Cardiac septum (tissue), 1 donor: ENCODE measurements at regions not wholly inside any gene's neighbourhood (a gene's known extent, or its start where the extent isn't known, plus 50 kb on each side); places are given as distances from the start of the nearest gene placed in this dataset.

Experiments
- DNase-seq: peaks from one replicate; pipeline ENCODE4 v3.0.0-alpha.2; 2020; ENCODE audit warnings: low spot score
- intact Hi-C: fragments of 100-400 bp; cut with DNase I; formaldehyde crosslinking; loops from one replicate; pipeline ENCODE4 v1.14.0; 2022
- donor health status: DM: no; HTN: no; CAD: no.

GRCh38 chr1:204736836-204737235 lies 51.3 kb upstream of the LRRN2 start:
- intact Hi-C loops = no loop called here
- DNase-seq = no peak

GRCh38 chr1:204738506-204738905 lies 53.0 kb upstream of the LRRN2 start:
- no peak for DNase-seq
- intact Hi-C loops = no loop called here

- intact Hi-C loops = no loop called here
- no peak for DNase-seq
Measured at GRCh38 chr1:204740354-204740753, 54.8 kb upstream of the LRRN2 start.

- intact Hi-C loops = no loop called here
- DNase-seq = no peak
Measured at GRCh38 chr1:204741440-204741839, 55.9 kb upstream of the LRRN2 start.

- intact Hi-C loops = no loop called here
- DNase-seq = no peak
Measured at GRCh38 chr1:204742676-204743251, 57.2 kb upstream of the LRRN2 start.

- intact Hi-C loops = no loop called here
- no peak for DNase-seq
Measured at GRCh38 chr1:204744107-204744779, 58.7 kb upstream of the LRRN2 start.

GRCh38 chr1:204746838-204747442 lies 61.4 kb upstream of the LRRN2 start:
- intact Hi-C loops = no loop called here
- DNase-seq = no peak

- DNase-seq = no peak
- intact Hi-C loops = no loop called here
Measured at GRCh38 chr1:204751480-204751879, 65.9 kb upstream of the LRRN2 start.

GRCh38 chr1:204751883-204752687 lies 66.5 kb upstream of the LRRN2 start:
- intact Hi-C loops = no loop called here
- no peak for DNase-seq

GRCh38 chr1:204752688-204753040 lies 67.1 kb upstream of the LRRN2 start:
- intact Hi-C loops = no loop called here
- DNase-seq = no peak

- no peak for DNase-seq
- intact Hi-C loops = no loop called here
Measured at GRCh38 chr1:204754821-204755220, 69.3 kb upstream of the LRRN2 start.

- intact Hi-C loops = no loop called here
- no peak for DNase-seq
Measured at GRCh38 chr1:204756349-204756748, 70.8 kb upstream of the LRRN2 start.

- intact Hi-C loops = no loop called here
- no peak for DNase-seq
Measured at GRCh38 chr1:204756811-204757210, 71.3 kb upstream of the LRRN2 start.

- DNase-seq = no peak
- intact Hi-C loops = no loop called here
Measured at GRCh38 chr1:204758601-204759000, 73.1 kb upstream of the LRRN2 start.

- intact Hi-C loops = no loop called here
- DNase-seq = no peak
Measured at GRCh38 chr1:204760350-204760749, 74.8 kb upstream of the LRRN2 start.

GRCh38 chr1:204760757-204761156 lies 75.2 kb upstream of the LRRN2 start:
- no peak for DNase-seq
- intact Hi-C loops = no loop called here

GRCh38 chr1:204763773-204764427 lies 78.4 kb upstream of the LRRN2 start:
- DNase-seq = peak; percentile 86
- intact Hi-C loops = loop anchor here (2.0 kb wide), 1 partner anchor 199 kb away; no protein-coding TSS in a partner anchor

GRCh38 chr1:204769997-204770396 lies 84.5 kb upstream of the LRRN2 start:
- intact Hi-C loops = no loop called here

GRCh38 chr1:204771358-204771757 lies 85.8 kb upstream of the LRRN2 start:
- DNase-seq = no peak
- intact Hi-C loops = no loop called here

More at GRCh38 chr1:204769997-204770396, 84.5 kb upstream of the LRRN2 start:
- DNase-seq = no peak

- intact Hi-C loops = no loop called here
- DNase-seq = no peak
Measured at GRCh38 chr1:204773246-204773645, 87.7 kb upstream of the LRRN2 start.
